Liver (tissue), 3 donors: ENCODE measurements at regions not wholly inside any gene's neighbourhood (a gene's known extent, or its start where the extent isn't known, plus 50 kb on each side); places are given as distances from the start of the nearest gene placed in this dataset.

Experiments
- ATF3 ChIP-seq: IDR thresholded peaks from 2 replicates; pipeline ENCODE4 v1.6.1; 2016; ENCODE audit warnings: antibody characterized with exemption
- CTCF ChIP-seq: fragments of 150-350 bp; IDR thresholded peaks from 2 replicates; pipeline ENCODE4 v1.5.1; 2017; ENCODE audit warnings: improper control_type of control experiment, low read depth, low read length; ENCODE audit not compliant: missing input control
- EGR1 ChIP-seq, 2 donors: IDR thresholded peaks; 2 replicates each; pipeline ENCODE4 v1.6.1; 2016 to 2018; ENCODE audit warnings: antibody characterized with exemption in 2 of 2, low read depth in 2 of 2
- FOXA1 ChIP-seq: IDR thresholded peaks from 2 replicates; pipeline ENCODE4 v1.6.1; 2016; ENCODE audit warnings: antibody characterized with exemption
- GABPA ChIP-seq, 2 donors: IDR thresholded peaks in 1 of 2; conservative IDR thresholded peaks in 1 of 2; 2 replicates each; pipeline ENCODE4 v1.6.1; 2016; ENCODE audit warnings: antibody characterized with exemption in 2 of 2, mild to moderate bottlenecking in 1 of 2, moderate library complexity in 1 of 2
- JUND ChIP-seq, 2 donors: IDR thresholded peaks; 2 replicates each; pipeline ENCODE4 v1.6.1; 2016; ENCODE audit warnings: antibody characterized with exemption in 2 of 2
- RAD21 ChIP-seq, 2 donors: IDR thresholded peaks; 2 replicates each; pipeline ENCODE4 v1.6.1; 2016; ENCODE audit warnings: antibody characterized with exemption in 2 of 2, mild to moderate bottlenecking in 2 of 2
- RXRA ChIP-seq, 2 donors: IDR thresholded peaks; 2 replicates each; pipeline ENCODE4 v1.6.1; 2017 to 2018; ENCODE audit warnings: antibody characterized with exemption in 2 of 2, mild to moderate bottlenecking in 1 of 2
- SP1 ChIP-seq: IDR thresholded peaks from 2 replicates; pipeline ENCODE4 v1.6.1; 2018; ENCODE audit warnings: antibody characterized with exemption, mild to moderate bottlenecking
- TAF1 ChIP-seq: conservative IDR thresholded peaks from 2 replicates; pipeline ENCODE4 v1.6.1; 2016; ENCODE audit warnings: antibody characterized with exemption, mild to moderate bottlenecking
- donor health status: healthy.
- donor health status: healthy.

- TF ChIP-seq CTCF = no peak
- TF ChIP-seq JUND (IDR thresholded peaks at IDR 0.05) = no peak
- TF ChIP-seq SP1 = no peak
- no peak for TF ChIP-seq RXRA (IDR thresholded peaks at IDR 0.05)
- no peak for TF ChIP-seq FOXA1
- no peak for TF ChIP-seq RAD21 (IDR thresholded peaks at IDR 0.05)
- TF ChIP-seq ATF3 = no peak
- TF ChIP-seq EGR1 (IDR thresholded peaks at IDR 0.05; ENCODE audit: low read depth in 2 of 2) = no peak
- TF ChIP-seq TAF1 = no peak
- no peak for TF ChIP-seq GABPA (IDR thresholded peaks at IDR 0.05 in 1 of 2, conservative IDR thresholded peaks at IDR 0.05 in 1 of 2)
Measured at GRCh38 chr2:235373171-235373570, 120.7 kb upstream of the AGAP1 start.
